SK-N-MC (cell line): ENCODE measurements at regions not wholly inside any gene's neighbourhood (a gene's known extent, or its start where the extent isn't known, plus 50 kb on each side); places are given as distances from the start of the nearest gene placed in this dataset.

Experiments
- FOXP2 ChIP-seq: optimal IDR thresholded peaks from 2 replicates; pipeline ENCODE3; 2011; ENCODE audit warnings: mild to moderate bottlenecking, moderate library complexity; ENCODE audit not compliant: insufficient read depth; ENCODE audit errors: extremely low read length, control extremely low read depth
- POLR2AphosphoS5 ChIP-seq: IDR thresholded peaks from 2 replicates; pipeline ENCODE4 v1.6.1; 2012; ENCODE audit warnings: mild to moderate bottlenecking, low read depth, low read length, borderline replicate concordance

DNA sequence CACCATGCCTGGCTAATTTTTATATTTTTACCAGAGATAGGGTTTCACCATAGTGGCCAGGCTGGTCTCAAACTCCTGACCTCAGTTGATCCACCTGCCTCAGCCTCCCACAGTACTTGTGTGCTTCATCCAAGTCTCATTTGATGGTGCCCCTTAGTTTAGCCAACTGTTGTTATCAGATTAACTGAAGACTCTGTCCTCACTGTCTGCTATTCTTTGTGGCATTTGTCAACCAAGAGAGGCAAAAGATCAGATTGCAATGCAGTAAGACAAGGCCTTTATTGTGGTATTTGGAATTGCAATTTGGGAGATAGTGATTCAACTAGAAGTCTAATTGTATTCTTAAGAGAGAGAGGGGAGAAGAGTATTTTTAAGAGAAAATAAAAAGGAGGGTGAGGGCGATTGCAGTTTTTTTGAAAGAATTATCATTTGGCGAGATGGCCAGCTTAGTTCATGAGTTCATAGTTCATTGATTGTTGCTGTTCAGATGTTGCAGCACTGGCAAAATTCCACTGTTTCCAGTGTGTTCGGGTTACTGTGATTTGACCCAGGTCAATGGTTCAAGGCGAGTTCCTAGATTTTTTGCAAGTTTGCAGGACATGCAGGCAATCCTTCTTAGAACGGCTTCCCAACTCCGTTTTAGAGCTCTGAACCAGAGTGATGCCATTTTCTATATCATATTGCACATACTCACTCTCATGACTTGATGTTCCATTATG lies 1156.9 kb downstream of the CDH9 start:
- TF ChIP-seq FOXP2 (no peak), POLR2AphosphoS5 (no peak)
